Testis (tissue), 2 donors: ENCODE measurements at regions not wholly inside any gene's neighbourhood (a gene's known extent, or its start where the extent isn't known, plus 50 kb on each side); places are given as distances from the start of the nearest gene placed in this dataset.

Source experiments
- DNase-seq: peaks from one replicate; pipeline ENCODE4 v3.0.0-alpha.2; 2019
- H3K27ac ChIP-seq, 2 donors: fragments of 200-600 bp; sonication (generic); one replicate each; pipeline ENCODE4 v1.5.1; 2019
- H3K27me3 ChIP-seq: fragments of 200-600 bp; sonication (generic); one replicate; pipeline ENCODE4 v1.5.1; 2019
- H3K36me3 ChIP-seq: fragments of 200-600 bp; sonication (generic); one replicate; pipeline ENCODE4 v1.5.1; 2017; ENCODE audit warnings: low read depth; ENCODE audit errors: missing control alignments
- H3K4me1 ChIP-seq: fragments of 200-600 bp; sonication (generic); one replicate; pipeline ENCODE4 v1.5.1; 2019
- H3K4me3 ChIP-seq, 2 donors: fragments of 200-600 bp; sonication (generic); one replicate each; pipeline ENCODE4 v1.5.1; 2017 to 2019
- H3K9me3 ChIP-seq: fragments of 200-600 bp; sonication (generic); one replicate; pipeline ENCODE4 v1.5.1; 2017
- POLR2A ChIP-seq: fragments of 450-650 bp; IDR thresholded peaks from one replicate; pipeline ENCODE4 v1.6.1; 2017; ENCODE audit warnings: antibody characterized with exemption, mild to moderate bottlenecking, moderate library complexity
- WGBS, 2 donors: methylation state at CpG; one replicate each; pipeline ENCODE4 v1.1.5; 2018; 5-methylcytosine and 5-hydroxymethylcytosine counted together
- intact Hi-C: fragments of 100-400 bp; cut with DNase I; formaldehyde crosslinking; loops from one replicate; pipeline ENCODE4 v1.15.1; 2023; ENCODE audit warnings: low total_unique reads
- TF ChIP-seq, protein P1 (sequence below), 3 experiments: fragments of 450-650 bp in 2 of 3; fragments of 200-600 bp in 1 of 3; sonication (generic) in 1 of 3; IDR thresholded peaks; one replicate each; pipeline ENCODE4 v1.5.1; 2016 to 2019; ENCODE audit warnings: antibody characterized with exemption in 3 of 3, mild to moderate bottlenecking in 2 of 3, moderate library complexity in 1 of 3

GRCh38 chr2:8452296-8452695 is 229.6 kb upstream of the ID2 start:
- Histone ChIP-seq H3K27ac (no peak overlapping the region), H3K27me3 (no peaks in the 10 kb centered on the region), H3K4me3 (no peak overlapping the region), H3K9me3 (no peaks in the 10 kb centered on the region), H3K36me3 (no peaks in the 10 kb centered on the region), H3K4me1 (no peaks in the 10 kb centered on the region)
- TF ChIP-seq POLR2A = no peak
- TF ChIP-seq, protein P1, sequence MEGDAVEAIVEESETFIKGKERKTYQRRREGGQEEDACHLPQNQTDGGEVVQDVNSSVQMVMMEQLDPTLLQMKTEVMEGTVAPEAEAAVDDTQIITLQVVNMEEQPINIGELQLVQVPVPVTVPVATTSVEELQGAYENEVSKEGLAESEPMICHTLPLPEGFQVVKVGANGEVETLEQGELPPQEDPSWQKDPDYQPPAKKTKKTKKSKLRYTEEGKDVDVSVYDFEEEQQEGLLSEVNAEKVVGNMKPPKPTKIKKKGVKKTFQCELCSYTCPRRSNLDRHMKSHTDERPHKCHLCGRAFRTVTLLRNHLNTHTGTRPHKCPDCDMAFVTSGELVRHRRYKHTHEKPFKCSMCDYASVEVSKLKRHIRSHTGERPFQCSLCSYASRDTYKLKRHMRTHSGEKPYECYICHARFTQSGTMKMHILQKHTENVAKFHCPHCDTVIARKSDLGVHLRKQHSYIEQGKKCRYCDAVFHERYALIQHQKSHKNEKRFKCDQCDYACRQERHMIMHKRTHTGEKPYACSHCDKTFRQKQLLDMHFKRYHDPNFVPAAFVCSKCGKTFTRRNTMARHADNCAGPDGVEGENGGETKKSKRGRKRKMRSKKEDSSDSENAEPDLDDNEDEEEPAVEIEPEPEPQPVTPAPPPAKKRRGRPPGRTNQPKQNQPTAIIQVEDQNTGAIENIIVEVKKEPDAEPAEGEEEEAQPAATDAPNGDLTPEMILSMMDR (IDR thresholded peaks at IDR 0.05) = no peak
- 76 to 78% methylated on average over 5 of the region's 5 CpGs for WGBS, 2 donors
- DNase-seq = no peak
- intact Hi-C loops = no loop called here

- no peak for DNase-seq
- H3K27ac ChIP-seq = no peak overlapping the region
- no peak for TF ChIP-seq POLR2A
- TF ChIP-seq, protein P1 (IDR thresholded peaks at IDR 0.05) = no peak
- H3K36me3 ChIP-seq = no peaks in the 10 kb centered on the region
- H3K9me3 ChIP-seq = no peaks in the 10 kb centered on the region
- intact Hi-C loops = no loop called here
- no peaks in the 10 kb centered on the region for H3K27me3 ChIP-seq
- H3K4me1 ChIP-seq = no peaks in the 10 kb centered on the region
- WGBS, 2 donors = 91 to 95% methylated on average over 12 to 15 of the region's 15 CpGs
- H3K4me3 ChIP-seq = no peak overlapping the region
These were observed 228.6 kb upstream of the ID2 start for GRCh38 chr2:8452979-8453903.

DNA sequence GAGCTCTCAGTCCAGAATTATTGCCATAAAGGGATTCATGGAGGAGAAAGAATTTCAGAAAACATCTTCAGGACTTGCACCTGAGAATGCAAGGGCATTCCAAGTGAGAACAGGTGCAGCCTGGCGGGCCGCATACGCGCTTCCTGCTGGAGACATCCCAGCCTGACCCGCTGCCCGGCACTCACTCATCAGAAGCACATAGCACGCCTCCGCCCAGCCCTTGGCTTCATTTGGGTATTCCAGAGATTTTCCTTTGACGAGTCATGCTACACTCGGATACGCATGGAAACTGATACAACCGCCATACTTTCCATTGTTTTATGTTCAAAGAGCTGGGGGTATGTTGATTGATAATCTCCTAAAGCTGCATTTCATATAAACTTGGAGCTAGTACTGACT is 228.0 kb upstream of the ID2 start:
- intact Hi-C loops = no loop called here
- Histone ChIP-seq H3K4me3 (no peak overlapping the region), H3K27me3 (no peaks in the 10 kb centered on the region), H3K27ac (no peak overlapping the region), H3K36me3 (no peaks in the 10 kb centered on the region), H3K4me1 (no peaks in the 10 kb centered on the region), H3K9me3 (no peaks in the 10 kb centered on the region)
- DNase-seq = no peak
- no peak for TF ChIP-seq POLR2A
- TF ChIP-seq, protein P1 (IDR thresholded peaks at IDR 0.05) = no peak
- 79 to 88% methylated on average over 11 to 12 of the region's 12 CpGs for WGBS, 2 donors

DNA sequence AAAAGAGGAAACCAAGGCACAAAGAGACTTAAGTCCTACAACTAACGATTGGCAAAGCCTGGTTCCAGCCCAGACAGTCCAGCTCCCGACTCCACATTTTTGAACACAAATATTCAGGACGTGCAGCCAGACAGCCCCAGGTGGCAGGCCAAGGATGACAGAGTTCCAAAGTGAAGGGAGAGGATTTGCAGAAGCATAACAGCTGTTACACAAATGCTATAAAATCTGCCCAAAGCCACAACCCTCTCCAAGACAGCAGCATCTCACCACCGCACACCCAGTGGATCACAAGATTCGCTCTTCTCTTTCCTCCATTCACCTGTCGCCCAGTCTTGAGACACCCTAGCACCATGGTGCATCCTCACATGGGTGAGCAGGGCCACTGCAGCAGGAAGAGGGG is 227.1 kb upstream of the ID2 start:
- Histone ChIP-seq H3K36me3 (no peaks in the 10 kb centered on the region), H3K9me3 (no peaks in the 10 kb centered on the region), H3K27ac (no peak overlapping the region), H3K4me1 (no peaks in the 10 kb centered on the region), H3K27me3 (no peaks in the 10 kb centered on the region), H3K4me3 (no peak overlapping the region)
- WGBS, 2 donors = 81 to 83% methylated on average over 6 of the region's 6 CpGs
- DNase-seq = no peak
- intact Hi-C loops = no loop called here
- TF ChIP-seq POLR2A = no peak
- TF ChIP-seq, protein P1 (IDR thresholded peaks at IDR 0.05) = no peak
